Keratinocyte (primary cell): ENCODE measurements at regions not wholly inside any gene's neighbourhood (a gene's known extent, or its start where the extent isn't known, plus 50 kb on each side); places are given as distances from the start of the nearest gene placed in this dataset.

Experiments used
- DNase-seq: peaks from one replicate; pipeline ENCODE4 v3.0.0-alpha.2; 2011; ENCODE audit warnings: low read depth, missing footprints, low spot score
- FAIRE-seq: peaks from 2 replicates; lab custom pipeline; 2011; peaks lifted over from hg19 to GRCh38; lab: Jason Lieb, UNC
- H2AFZ ChIP-seq: 2 replicates; pipeline ENCODE4 v1.6.0; 2012; ENCODE audit warnings: low read length, control low read depth, inconsistent platforms; ENCODE audit not compliant: control insufficient read depth
- H3K27ac ChIP-seq: 2 replicates; pipeline ENCODE4 v1.5.1; 2011; ENCODE audit warnings: low read length; ENCODE audit not compliant: control insufficient read depth, insufficient read depth
- H3K27me3 ChIP-seq: 3 replicates; pipeline ENCODE4 v1.6.0; 2011; ENCODE audit warnings: low read length; ENCODE audit not compliant: control insufficient read depth, insufficient read depth; ENCODE audit errors: extremely low read depth
- H3K36me3 ChIP-seq, 2 experiments: 2 replicates in 1 of 2; 3 replicates in 1 of 2; pipeline ENCODE4 v1.5.1; 2011; ENCODE audit warnings: low read length in 2 of 2, mild to moderate bottlenecking in 1 of 2; ENCODE audit not compliant: control insufficient read depth in 2 of 2, insufficient read depth in 2 of 2; ENCODE audit errors: extremely low read depth in 1 of 2
- H3K4me1 ChIP-seq: 3 replicates; pipeline ENCODE4 v1.5.1; 2011; ENCODE audit warnings: low read length; ENCODE audit not compliant: control insufficient read depth, insufficient read depth; ENCODE audit errors: extremely low read depth
- H3K4me2 ChIP-seq: 3 replicates; pipeline ENCODE4 v1.6.0; 2011; ENCODE audit warnings: low read depth, low read length; ENCODE audit not compliant: control insufficient read depth, insufficient read depth; ENCODE audit errors: extremely low read depth
- H3K4me3 ChIP-seq, 3 experiments: fragments of 200-600 bp in 1 of 3; sonication (generic) in 1 of 3; 2 replicates in 2 of 3; 3 replicates in 1 of 3; pipeline ENCODE4 v1.5.1; 2011 to 2016; ENCODE audit warnings: low read length in 3 of 3, mild to moderate bottlenecking in 3 of 3, control low read depth in 2 of 3, inconsistent platforms in 1 of 3, low read depth in 1 of 3, mixed read lengths in 1 of 3, mixed run types in 1 of 3, moderate library complexity in 1 of 3; ENCODE audit not compliant: control insufficient read depth in 2 of 3, insufficient read depth in 2 of 3; ENCODE audit errors: extremely low read depth in 1 of 3
- H3K79me2 ChIP-seq: 2 replicates; pipeline ENCODE4 v1.6.0; 2012; ENCODE audit warnings: low read length; ENCODE audit not compliant: control insufficient read depth, insufficient read depth
- H3K9ac ChIP-seq: 3 replicates; pipeline ENCODE4 v1.6.0; 2011; ENCODE audit warnings: low read length; ENCODE audit not compliant: control insufficient read depth, insufficient read depth; ENCODE audit errors: extremely low read depth
- H3K9me1 ChIP-seq: 3 replicates; pipeline ENCODE4 v1.6.0; 2011; ENCODE audit warnings: low read length; ENCODE audit not compliant: control insufficient read depth, insufficient read depth; ENCODE audit errors: extremely low read depth
- H3K9me3 ChIP-seq: 2 replicates; pipeline ENCODE4 v1.5.1; 2012; ENCODE audit warnings: low read depth, low read length; ENCODE audit not compliant: control insufficient read depth
- H4K20me1 ChIP-seq: 3 replicates; pipeline ENCODE4 v1.6.0; 2011; ENCODE audit warnings: low read length; ENCODE audit not compliant: control insufficient read depth, insufficient read depth; ENCODE audit errors: extremely low read depth
- CTCF ChIP-seq, 3 experiments: IDR thresholded peaks in 1 of 3; conservative IDR thresholded peaks in 1 of 3; optimal IDR thresholded peaks in 1 of 3; 2 replicates in 2 of 3; 3 replicates in 1 of 3; pipeline versions ENCODE3 to v1.5.1; 2011; ENCODE audit warnings: low read length in 3 of 3, mild to moderate bottlenecking in 3 of 3, moderate library complexity in 2 of 3, control low read depth in 1 of 3, inconsistent platforms in 1 of 3; ENCODE audit not compliant: insufficient read depth in 2 of 3; ENCODE audit errors: extremely low read depth in 1 of 3
- EZH2 ChIP-seq: IDR thresholded peaks from one replicate; pipeline ENCODE4 v1.6.1; 2012; ENCODE audit warnings: inconsistent platforms, mild to moderate bottlenecking, low read length, moderate library complexity
- dilution Hi-C: fragments of 300-500 bp; cut with MboI; formaldehyde crosslinking; loops from one replicate; pipeline ENCODE4 v1.7.0; 2020; ENCODE audit warnings: low sequenced_read_pairs; ENCODE audit not compliant: extremely low pct_ligation_motif_present

- no peaks in the 10 kb centered on the region for H3K9me1 ChIP-seq
- H2AFZ ChIP-seq = no peak overlapping the region
- no peaks in the 10 kb centered on the region for H3K36me3 ChIP-seq
- H3K9me3 ChIP-seq = no peaks in the 10 kb centered on the region
- dilution Hi-C loops = no loop called here
- H3K79me2 ChIP-seq = no peaks in the 10 kb centered on the region
- no peak overlapping the region for H3K27ac ChIP-seq
- H3K4me2 ChIP-seq = no peak overlapping the region
- H3K4me3 ChIP-seq = no peak overlapping the region
- H4K20me1 ChIP-seq = no peaks in the 10 kb centered on the region
- DNase-seq = no peak
- no peaks in the 10 kb centered on the region for H3K27me3 ChIP-seq
- FAIRE-seq = no peak
- TF ChIP-seq EZH2 (no peak), CTCF (optimal IDR thresholded peaks at IDR 0.05 in 1 of 3, IDR thresholded peaks at IDR 0.05 in 1 of 3, conservative IDR thresholded peaks at IDR 0.05 in 1 of 3; ENCODE audit: extremely low read depth in 1 of 3, insufficient read depth in 2 of 3, low read length in 3 of 3) (no peak)
- no peaks in the 10 kb centered on the region for H3K4me1 ChIP-seq
- H3K9ac ChIP-seq = no peak overlapping the region
Observed at GRCh38 chr2:16261071-16261470, 320.7 kb downstream of the MYCN start.

GRCh38 chr2:16260041-16260830, 319.9 kb downstream of the MYCN start:
- DNase-seq (no peak), FAIRE-seq (no peak)
- Histone ChIP-seq H3K79me2 (no peaks in the 10 kb centered on the region), H3K9me3 (no peaks in the 10 kb centered on the region), H3K9ac (no peak overlapping the region), H3K9me1 (no peaks in the 10 kb centered on the region), H3K4me3 (no peak overlapping the region), H3K4me2 (no peak overlapping the region), H3K27ac (no peak overlapping the region), H3K27me3 (no peaks in the 10 kb centered on the region), H3K4me1 (no peaks in the 10 kb centered on the region), H3K36me3 (no peaks in the 10 kb centered on the region), H2AFZ (no peak overlapping the region), H4K20me1 (no peaks in the 10 kb centered on the region)
- TF ChIP-seq EZH2 (no peak), CTCF (optimal IDR thresholded peaks at IDR 0.05 in 1 of 3, IDR thresholded peaks at IDR 0.05 in 1 of 3, conservative IDR thresholded peaks at IDR 0.05 in 1 of 3; ENCODE audit: extremely low read depth in 1 of 3, insufficient read depth in 2 of 3, low read length in 3 of 3) (no peak)
- dilution Hi-C loops = no loop called here
